Neural progenitor cell (in vitro differentiated cells): ENCODE measurements at regions not wholly inside any gene's neighbourhood (a gene's known extent, or its start where the extent isn't known, plus 50 kb on each side); places are given as distances from the start of the nearest gene placed in this dataset.

Experiments
- DNase-seq: peaks from one replicate; pipeline ENCODE4 v3.0.0-alpha.2; 2016; ENCODE audit warnings: low spot score
- H2AFZ ChIP-seq: fragments of 200-600 bp; sonication (generic); replicated peaks from 2 replicates; pipeline ENCODE4 v1.6.1; 2016; ENCODE audit warnings: antibody characterized with exemption
- H3F3A ChIP-seq: fragments of 200-600 bp; sonication (generic); 2 replicates; pipeline ENCODE4 v1.6.1; 2016; ENCODE audit warnings: antibody characterized with exemption, low read depth
- H3K27ac ChIP-seq: fragments of 200-600 bp; sonication (generic); 2 replicates; pipeline ENCODE4 v1.5.1; 2016; ENCODE audit warnings: mild to moderate bottlenecking
- H3K27me3 ChIP-seq: fragments of 200-600 bp; sonication (generic); 2 replicates; pipeline ENCODE4 v1.6.1; 2016; ENCODE audit warnings: mild to moderate bottlenecking, moderate library complexity
- H3K36me3 ChIP-seq: fragments of 200-600 bp; sonication (generic); 2 replicates; pipeline ENCODE4 v1.5.1; 2016
- H3K4me1 ChIP-seq: fragments of 200-600 bp; sonication (generic); 2 replicates; pipeline ENCODE4 v1.6.1; 2016; ENCODE audit warnings: mixed run types
- H3K4me2 ChIP-seq: fragments of 200-600 bp; sonication (generic); 2 replicates; pipeline ENCODE4 v1.6.1; 2016
- H3K4me3 ChIP-seq: fragments of 200-600 bp; sonication (generic); 2 replicates; pipeline ENCODE4 v1.5.1; 2016
- H3K79me2 ChIP-seq: fragments of 200-600 bp; sonication (generic); 2 replicates; pipeline ENCODE4 v1.6.1; 2016; ENCODE audit warnings: low read depth
- H3K9ac ChIP-seq: fragments of 200-600 bp; sonication (generic); 2 replicates; pipeline ENCODE4 v1.6.1; 2016
- H3K9me3 ChIP-seq: fragments of 200-600 bp; sonication (generic); 2 replicates; pipeline ENCODE4 v1.5.1; 2016; ENCODE audit warnings: low read depth
- H4K20me1 ChIP-seq: fragments of 200-600 bp; sonication (generic); 2 replicates; pipeline ENCODE4 v1.6.1; 2016; ENCODE audit warnings: low read depth
- H3K27ac Mint-ChIP-seq: 3 replicates; pipeline ENCODE4 v1.8.0; 2021; ENCODE audit warnings: mixed read lengths
- H3K27me3 Mint-ChIP-seq: 2 replicates; pipeline ENCODE4 v1.8.0; 2022; ENCODE audit warnings: low read depth, mild to moderate bottlenecking, inconsistent platforms, moderate library complexity, mixed read lengths; ENCODE audit not compliant: insufficient read depth
- H3K36me3 Mint-ChIP-seq: 3 replicates; pipeline ENCODE4 v1.8.0; 2021; ENCODE audit warnings: mixed read lengths
- H3K4me1 Mint-ChIP-seq: 3 replicates; pipeline ENCODE4 v1.8.0; 2021; ENCODE audit warnings: mixed read lengths
- H3K4me3 Mint-ChIP-seq: 3 replicates; pipeline ENCODE4 v1.8.0; 2021; ENCODE audit warnings: mild to moderate bottlenecking, moderate library complexity, mixed read lengths
- H3K9me3 Mint-ChIP-seq: 3 replicates; pipeline ENCODE4 v1.8.0; 2020; ENCODE audit warnings: mixed read lengths
- CTCF ChIP-seq: fragments of 200-600 bp; sonication (generic); IDR thresholded peaks from 2 replicates; pipeline ENCODE4 v1.5.1; 2017; ENCODE audit warnings: antibody characterized with exemption, mild to moderate bottlenecking
- EZH2 ChIP-seq: fragments of 200-600 bp; sonication (generic); IDR thresholded peaks from 2 replicates; pipeline ENCODE4 v1.6.1; 2017; ENCODE audit warnings: antibody characterized with exemption, mild to moderate bottlenecking, moderate library complexity
- EZH2phosphoT487 ChIP-seq: fragments of 200-600 bp; sonication (generic); IDR thresholded peaks from 2 replicates; pipeline ENCODE4 v1.6.1; 2017; ENCODE audit warnings: antibody characterized with exemption

GRCh38 chr5:89283728-89284493 lies 400.9 kb upstream of the MEF2C start:
- Histone ChIP-seq H3K4me1 (peaks cover 11% of the 10 kb centered on the region), H3K4me2 (no peak overlapping the region), H3K79me2 (no peaks in the 10 kb centered on the region), H3K9ac (no peak overlapping the region), H3K27me3 (no peaks in the 10 kb centered on the region), H2AFZ (no peak overlapping the region), H3K9me3 (no peaks in the 10 kb centered on the region), H3K27ac (no peak overlapping the region), H3K36me3 (no peaks in the 10 kb centered on the region), H3F3A (no peaks in the 10 kb centered on the region), H3K4me3 (no peak overlapping the region), H4K20me1 (no peaks in the 10 kb centered on the region)
- H3K27ac Mint-ChIP-seq = no peak overlapping the region
- no peaks in the 10 kb centered on the region for H3K9me3 Mint-ChIP-seq
- no peak overlapping the region for H3K4me3 Mint-ChIP-seq
- DNase-seq = no peak
- H3K4me1 Mint-ChIP-seq = peaks cover 22% of the 10 kb centered on the region
- H3K27me3 Mint-ChIP-seq = peaks cover 4% of the 10 kb centered on the region
- no peaks in the 10 kb centered on the region for H3K36me3 Mint-ChIP-seq
- TF ChIP-seq EZH2 (no peak), CTCF (peak; percentile 31)

- H3K27ac ChIP-seq = no peak overlapping the region
- H3K4me1 Mint-ChIP-seq = peaks cover 22% of the 10 kb centered on the region
- no peak overlapping the region for H3K4me2 ChIP-seq
- TF ChIP-seq EZH2 = no peak
- TF ChIP-seq EZH2phosphoT487 = no peak
- no peak for TF ChIP-seq CTCF
- no peak for DNase-seq
- H3K9me3 Mint-ChIP-seq = no peaks in the 10 kb centered on the region
- H3K79me2 ChIP-seq = no peaks in the 10 kb centered on the region
- H3F3A ChIP-seq = no peaks in the 10 kb centered on the region
- no peaks in the 10 kb centered on the region for H3K9me3 ChIP-seq
- no peak overlapping the region for H3K4me3 Mint-ChIP-seq
- no peaks in the 10 kb centered on the region for H3K36me3 ChIP-seq
- peaks cover 4% of the 10 kb centered on the region for H3K27me3 Mint-ChIP-seq
- H3K27ac Mint-ChIP-seq = no peak overlapping the region
- H2AFZ ChIP-seq = no peak overlapping the region
- no peaks in the 10 kb centered on the region for H4K20me1 ChIP-seq
- H3K4me1 ChIP-seq = peaks cover 11% of the 10 kb centered on the region
- no peaks in the 10 kb centered on the region for H3K36me3 Mint-ChIP-seq
- H3K27me3 ChIP-seq = no peaks in the 10 kb centered on the region
- H3K4me3 ChIP-seq = no peak overlapping the region
- no peak overlapping the region for H3K9ac ChIP-seq
Measured at GRCh38 chr5:89282554-89283510, 399.8 kb upstream of the MEF2C start.

GRCh38 chr5:89281766-89282553 lies 399.0 kb upstream of the MEF2C start:
- TF ChIP-seq EZH2phosphoT487 = no peak
- no peak for TF ChIP-seq CTCF
- TF ChIP-seq EZH2 = no peak
- Mint-ChIP-seq H3K9me3 (no peaks in the 10 kb centered on the region), H3K27ac (no peak overlapping the region), H3K36me3 (no peaks in the 10 kb centered on the region), H3K4me1 (peaks cover 22% of the 10 kb centered on the region), H3K4me3 (no peak overlapping the region), H3K27me3 (peaks cover 4% of the 10 kb centered on the region)
- Histone ChIP-seq H3F3A (no peaks in the 10 kb centered on the region), H3K9me3 (no peaks in the 10 kb centered on the region), H3K79me2 (no peaks in the 10 kb centered on the region), H4K20me1 (no peaks in the 10 kb centered on the region), H2AFZ (no peak overlapping the region), H3K36me3 (no peaks in the 10 kb centered on the region), H3K27ac (no peak overlapping the region), H3K4me3 (no peak overlapping the region), H3K27me3 (no peaks in the 10 kb centered on the region), H3K4me1 (peaks cover 11% of the 10 kb centered on the region), H3K4me2 (no peak overlapping the region), H3K9ac (no peak overlapping the region)
- no peak for DNase-seq
